WTC11 (cell line): ENCODE measurements at regions not wholly inside any gene's neighbourhood (a gene's known extent, or its start where the extent isn't known, plus 50 kb on each side); places are given as distances from the start of the nearest gene placed in this dataset.

Experiments
- ATAC-seq: fragments of 200-7000 bp; cut with Tn5 transposase; 2 replicates; pipeline ENCODE4 v1.10.0; 2021; ENCODE audit warnings: mild to moderate bottlenecking, moderate library complexity
- CTCF ChIA-PET: fragments of 300-600 bp; sonication (Branson Sonifier 250); formaldehyde crosslinking; loops from one replicate; lab custom pipeline; 2021; ENCODE audit warnings: antibody characterized with exemption; lab: Charles Lee
- POLR2A ChIA-PET: fragments of 350-600 bp; sonication (Branson Sonifier 250); formaldehyde crosslinking; loops from one replicate; lab custom pipeline; 2021; ENCODE audit warnings: antibody characterized with exemption; lab: Charles Lee
- DNase-seq: peaks from one replicate; pipeline ENCODE4 v3.0.0; 2021; ENCODE audit warnings: low spot score
- H3K27ac Mint-ChIP-seq: 2 replicates; pipeline ENCODE4 v1.8.0; 2021; ENCODE audit warnings: mixed read lengths
- H3K27me3 Mint-ChIP-seq: 2 replicates; pipeline ENCODE4 v1.8.0; 2021; ENCODE audit warnings: low read depth, mild to moderate bottlenecking, moderate library complexity, mixed read lengths
- H3K36me3 Mint-ChIP-seq: 2 replicates; pipeline ENCODE4 v1.8.0; 2021; ENCODE audit warnings: mixed read lengths
- H3K4me1 Mint-ChIP-seq: 2 replicates; pipeline ENCODE4 v1.8.0; 2022; ENCODE audit warnings: mixed read lengths
- H3K4me3 Mint-ChIP-seq: 2 replicates; pipeline ENCODE4 v1.8.0; 2021; ENCODE audit warnings: mild to moderate bottlenecking, moderate library complexity, mixed read lengths
- H3K9me3 Mint-ChIP-seq: 2 replicates; pipeline ENCODE4 v1.8.0; 2021; ENCODE audit warnings: mixed read lengths
- ATF1 ChIP-seq: sonication (generic); formaldehyde crosslinking; IDR thresholded peaks from 2 replicates; pipeline ENCODE4 v1.8.1; 2023; ENCODE audit warnings: mild to moderate bottlenecking, moderate library complexity, missing genetic modification reagents
- ATF2 ChIP-seq: sonication (generic); formaldehyde crosslinking; IDR thresholded peaks from 2 replicates; pipeline ENCODE4 v1.8.1; 2022; ENCODE audit warnings: low read depth, missing genetic modification reagents, borderline replicate concordance
- ATF3 ChIP-seq: sonication (generic); formaldehyde crosslinking; conservative IDR thresholded peaks from 2 replicates; pipeline ENCODE4 v1.8.1; 2022; ENCODE audit warnings: mild to moderate bottlenecking, missing genetic modification reagents
- CBFB ChIP-seq: sonication (generic); formaldehyde crosslinking; IDR thresholded peaks from 2 replicates; pipeline ENCODE4 v1.8.1; 2022; ENCODE audit warnings: mild to moderate bottlenecking, low read depth, missing genetic modification reagents
- CREM ChIP-seq: sonication (generic); formaldehyde crosslinking; IDR thresholded peaks from 2 replicates; pipeline ENCODE4 v1.8.1; 2022; ENCODE audit warnings: mild to moderate bottlenecking, missing genetic modification reagents, moderate library complexity
- CTCF ChIP-seq: fragments of 200-600 bp; IDR thresholded peaks from 2 replicates; pipeline ENCODE4 v1.8.0; 2022; ENCODE audit warnings: antibody characterized with exemption
- E2F4 ChIP-seq: sonication (generic); formaldehyde crosslinking; IDR thresholded peaks from 2 replicates; pipeline ENCODE4 v1.8.1; 2022; ENCODE audit warnings: low read depth, mild to moderate bottlenecking, moderate library complexity, missing genetic modification reagents, borderline replicate concordance
- ELF4 ChIP-seq: sonication (generic); formaldehyde crosslinking; IDR thresholded peaks from 2 replicates; pipeline ENCODE4 v1.8.1; 2022; ENCODE audit warnings: low read depth, mild to moderate bottlenecking, moderate library complexity, missing genetic modification reagents
- EMX1 ChIP-seq: fragments of 250-450 bp; sonication (Bioruptor Pico); IDR thresholded peaks from 2 replicates; pipeline ENCODE4 v1.8.0; 2021; ENCODE audit warnings: mild to moderate bottlenecking
- IRF2 ChIP-seq: sonication (generic); formaldehyde crosslinking; IDR thresholded peaks from 2 replicates; pipeline ENCODE4 v1.8.0; 2022; ENCODE audit warnings: low read depth, missing genetic modification reagents, borderline replicate concordance
- OVOL2 ChIP-seq: fragments of 250-450 bp; sonication (Bioruptor Pico); IDR thresholded peaks from 2 replicates; pipeline ENCODE4 v1.9.0; 2021; ENCODE audit warnings: mild to moderate bottlenecking, borderline replicate concordance
- RELA ChIP-seq: sonication (generic); formaldehyde crosslinking; IDR thresholded peaks from 2 replicates; pipeline ENCODE4 v1.8.1; 2022; ENCODE audit warnings: missing genetic modification reagents, mild to moderate bottlenecking, borderline replicate concordance
- SP1 ChIP-seq: sonication (generic); formaldehyde crosslinking; conservative IDR thresholded peaks from 2 replicates; pipeline ENCODE4 v1.8.1; 2022; ENCODE audit warnings: missing genetic modification reagents
- TEAD1 ChIP-seq: sonication (generic); formaldehyde crosslinking; IDR thresholded peaks from 2 replicates; pipeline ENCODE4 v1.8.0; 2022; ENCODE audit warnings: mild to moderate bottlenecking, missing genetic modification reagents
- TEAD4 ChIP-seq: sonication (generic); formaldehyde crosslinking; IDR thresholded peaks from 2 replicates; pipeline ENCODE4 v1.8.0; 2022; ENCODE audit warnings: mild to moderate bottlenecking, missing genetic modification reagents
- ZNF138 ChIP-seq: sonication (generic); formaldehyde crosslinking; conservative IDR thresholded peaks from 2 replicates; pipeline ENCODE4 v1.8.1; 2022; ENCODE audit warnings: mild to moderate bottlenecking, moderate library complexity, missing genetic modification reagents
- ZNF263 ChIP-seq: sonication (generic); formaldehyde crosslinking; IDR thresholded peaks from 2 replicates; pipeline ENCODE4 v1.8.1; 2022; ENCODE audit warnings: low read depth, mild to moderate bottlenecking, moderate library complexity, missing genetic modification reagents
- ZNF416 ChIP-seq: fragments of 250-450 bp; sonication (Bioruptor Pico); IDR thresholded peaks from 2 replicates; pipeline ENCODE4 v1.9.0; 2021; ENCODE audit warnings: mild to moderate bottlenecking, inconsistent platforms
- ZNF423 ChIP-seq: fragments of 250-450 bp; sonication (Bioruptor Pico); IDR thresholded peaks from 2 replicates; pipeline ENCODE4 v2.1.2; 2022; ENCODE audit warnings: mild to moderate bottlenecking, moderate library complexity
- ZNF671 ChIP-seq: fragments of 250-450 bp; sonication (Bioruptor Pico); IDR thresholded peaks from 2 replicates; pipeline ENCODE4 v1.8.0; 2021; ENCODE audit warnings: mild to moderate bottlenecking

- ATAC-seq (no peak), DNase-seq (no peak)
- POLR2A ChIA-PET, result no interaction called here
- no peak overlapping the region for H3K27ac Mint-ChIP-seq
- H3K9me3 Mint-ChIP-seq, result no peaks in the 10 kb centered on the region
- H3K4me3 Mint-ChIP-seq, result no peak overlapping the region
- no peaks in the 10 kb centered on the region for H3K4me1 Mint-ChIP-seq
- no peak for TF ChIP-seq IRF2 (CRISPR knock-in tag)
- no peak for TF ChIP-seq RELA
- TF ChIP-seq ZNF416 (CRISPR knock-in tag), result no peak
- no peak for TF ChIP-seq SP1 (CRISPR knock-in tag)
- TF ChIP-seq CTCF, result no peak
- TF ChIP-seq CREM (CRISPR knock-in tag), result no peak
- CTCF ChIA-PET, result no interaction called here
- no peaks in the 10 kb centered on the region for H3K27me3 Mint-ChIP-seq
- no peaks in the 10 kb centered on the region for H3K36me3 Mint-ChIP-seq
These were observed 1707.0 kb downstream of the EFNA5 start for GRCh38 chr5:105963696-105964255.

- Mint-ChIP-seq H3K36me3 (no peaks in the 10 kb centered on the region), H3K4me3 (no peak overlapping the region), H3K27me3 (no peaks in the 10 kb centered on the region), H3K9me3 (no peaks in the 10 kb centered on the region), H3K27ac (no peak overlapping the region), H3K4me1 (peaks cover 5% of the 10 kb centered on the region; the same call in 1 of the 2 replicates)
- CTCF ChIA-PET, result no interaction called here
- DNase-seq, result no peak
- POLR2A ChIA-PET, result no interaction called here
- TF ChIP-seq ATF2 (CRISPR knock-in tag) (no peak), TEAD1 (CRISPR knock-in tag) (no peak), ATF3 (no peak), ZNF263 (CRISPR knock-in tag) (no peak), ZNF138 (CRISPR knock-in tag) (no peak), EMX1 (no peak), ATF1 (CRISPR knock-in tag) (no peak), CREM (CRISPR knock-in tag) (no peak)
- no peak for ATAC-seq
These were observed 1709.2 kb downstream of the EFNA5 start for GRCh38 chr5:105961572-105961971.

GRCh38 chr5:105956456-105957196 is 1714.1 kb downstream of the EFNA5 start:
- no peak for DNase-seq
- Mint-ChIP-seq H3K9me3 (no peaks in the 10 kb centered on the region), H3K36me3 (no peaks in the 10 kb centered on the region), H3K4me1 (peaks cover 5% of the 10 kb centered on the region; the same call in 1 of the 2 replicates), H3K4me3 (no peak overlapping the region), H3K27me3 (no peaks in the 10 kb centered on the region), H3K27ac (no peak overlapping the region)
- no peak for ATAC-seq
- CTCF ChIA-PET, result no interaction called here
- POLR2A ChIA-PET, result no interaction called here
- TF ChIP-seq ZNF423 (no peak), ELF4 (CRISPR knock-in tag) (no peak), E2F4 (CRISPR knock-in tag) (no peak), OVOL2 (CRISPR knock-in tag) (no peak), TEAD4 (CRISPR knock-in tag) (no peak), CBFB (no peak), RELA (no peak), ATF1 (CRISPR knock-in tag) (no peak), ZNF671 (no peak)
